Astrocyte of the cerebellum (primary cell): ENCODE measurements at regions not wholly inside any gene's neighbourhood (a gene's known extent, or its start where the extent isn't known, plus 50 kb on each side); places are given as distances from the start of the nearest gene placed in this dataset.

Experiments used
- DNase-seq: peaks from one replicate; pipeline ENCODE4 v3.0.0-alpha.2; 2011; ENCODE audit warnings: low read depth
- H3K4me3 ChIP-seq: 2 replicates; pipeline ENCODE4 v1.5.1; 2011; ENCODE audit warnings: mild to moderate bottlenecking, low read depth, low read length, moderate library complexity
- CTCF ChIP-seq: IDR thresholded peaks from 2 replicates; pipeline ENCODE4 v1.5.1; 2012; ENCODE audit warnings: low read length, low read depth, moderate library complexity, mild to moderate bottlenecking; ENCODE audit errors: missing control alignments
- in situ Hi-C: cut with HindIII; loops from 2 replicates; pipeline ENCODE4 v1.10.0; 2017; ENCODE audit warnings: low sequenced_read_pairs

GRCh38 chr3:84806958-84807357 is 151.8 kb upstream of the CADM2 start:
- no peak overlapping the region for H3K4me3 ChIP-seq
- TF ChIP-seq CTCF: no peak
- in situ Hi-C loops: no loop called here
- no peak for DNase-seq

- no peak for DNase-seq
- TF ChIP-seq CTCF: no peak
- in situ Hi-C loops: no loop called here
- H3K4me3 ChIP-seq: no peak overlapping the region
Observed at GRCh38 chr3:84820126-84820525, 138.7 kb upstream of the CADM2 start.

- no peak overlapping the region for H3K4me3 ChIP-seq
- DNase-seq: no peak
- in situ Hi-C loops: no loop called here
- no peak for TF ChIP-seq CTCF
Observed at GRCh38 chr3:84820906-84821305, 137.9 kb upstream of the CADM2 start.

GRCh38 chr3:84825817-84826216 is 133.0 kb upstream of the CADM2 start:
- no peak for TF ChIP-seq CTCF
- H3K4me3 ChIP-seq: no peak overlapping the region
- in situ Hi-C loops: no loop called here
- no peak for DNase-seq

GRCh38 chr3:84830476-84830875 is 128.3 kb upstream of the CADM2 start:
- DNase-seq: no peak
- no peak for TF ChIP-seq CTCF
- in situ Hi-C loops: no loop called here
- no peak overlapping the region for H3K4me3 ChIP-seq

GRCh38 chr3:84835366-84835765 is 123.4 kb upstream of the CADM2 start:
- in situ Hi-C loops: no loop called here
- no peak for TF ChIP-seq CTCF
- H3K4me3 ChIP-seq: no peak overlapping the region
- no peak for DNase-seq

GRCh38 chr3:84836961-84837360 is 121.8 kb upstream of the CADM2 start:
- in situ Hi-C loops: no loop called here
- no peak for DNase-seq
- TF ChIP-seq CTCF: no peak
- no peak overlapping the region for H3K4me3 ChIP-seq
